K562 (cell line): ENCODE measurements at regions not wholly inside any gene's neighbourhood (a gene's known extent, or its start where the extent isn't known, plus 50 kb on each side); places are given as distances from the start of the nearest gene placed in this dataset.

ENCODE experiments used
- ATAC-seq: fragments of 200-7000 bp; cut with Tn5 transposase; 3 replicates; pipeline ENCODE4 v1.9.1; 2020; ENCODE audit warnings: moderate library complexity
- BruUV-seq: library from RNA; stranded (reverse); fragments of 400-500 nt; replicated peaks from 2 replicates; lab custom pipeline; 2021; lab: Mats Ljungman, UMichigan
- CTCF ChIA-PET: fragments of 300-600 bp; formaldehyde crosslinking; extraction: SDS; loops from one replicate; lab custom pipeline; 2021; ENCODE audit warnings: low intra/inter-chr PET ratio; lab: Yijun Ruan, JAX
- POLR2A ChIA-PET: fragments of 300-600, 350-650 bp; sonication (Branson Sonifier 250); formaldehyde crosslinking; extraction: SDS; loops from one replicate; lab custom pipeline; 2021; ENCODE audit warnings: antibody characterized with exemption, inconsistent platforms; lab: Yijun Ruan, JAX
- DNase-seq, 4 experiments: peaks; one replicate each; pipeline versions ENCODE4 v3.0.0 to v3.0.0-alpha.2; 2011 to 2018; ENCODE audit warnings: low spot score in 3 of 4, mixed read lengths in 3 of 4; ENCODE audit errors: extremely low read depth in 1 of 4
- FAIRE-seq: peaks from 2 replicates; lab custom pipeline; 2011; peaks lifted over from hg19 to GRCh38; lab: Jason Lieb, UNC
- H2AFZ ChIP-seq: 2 replicates; pipeline ENCODE4 v1.6.0; 2011; ENCODE audit warnings: low read depth, low read length, control low read depth, inconsistent platforms
- H3K27ac ChIP-seq: fragments of 200-600 bp; 3 replicates; pipeline ENCODE4 v1.8.0; 2011; ENCODE audit warnings: low read depth, mild to moderate bottlenecking, control low read depth, inconsistent platforms, low read length, moderate library complexity, mixed read lengths; ENCODE audit errors: extremely low read depth
- H3K27me3 ChIP-seq, 2 experiments: fragments of 300-600 bp in 1 of 2; 2 replicates in 1 of 2; 3 replicates in 1 of 2; pipeline versions ENCODE4 v1.6.0 to v1.8.0; 2011; ENCODE audit warnings: inconsistent platforms in 2 of 2, low read length in 2 of 2, mild to moderate bottlenecking in 1 of 2, mixed read lengths in 1 of 2, moderate library complexity in 1 of 2; ENCODE audit not compliant: control insufficient read depth in 2 of 2, insufficient read depth in 2 of 2
- H3K36me3 ChIP-seq: fragments of 300-600 bp; 3 replicates; pipeline ENCODE4 v1.8.0; 2011; ENCODE audit warnings: mild to moderate bottlenecking, low read length, inconsistent platforms; ENCODE audit not compliant: control insufficient read depth, insufficient read depth
- H3K4me1 ChIP-seq, 2 experiments: fragments of 200-600 bp in 1 of 2; replicated peaks in 1 of 2; 2 replicates in 1 of 2; 3 replicates in 1 of 2; pipeline versions ENCODE4 v1.5.1 to v1.8.0; 2011; ENCODE audit warnings: inconsistent platforms in 2 of 2, low read length in 2 of 2, mild to moderate bottlenecking in 1 of 2, mixed read lengths in 1 of 2, moderate library complexity in 1 of 2; ENCODE audit not compliant: control insufficient read depth in 2 of 2, insufficient read depth in 2 of 2
- H3K4me2 ChIP-seq: 2 replicates; pipeline ENCODE4 v1.6.1; 2011; ENCODE audit warnings: low read length, control low read depth, inconsistent platforms, mixed read lengths; ENCODE audit not compliant: insufficient read depth
- H3K4me3 ChIP-seq: fragments of 200-600 bp; sonication (generic), shearing (Covaris generic); 2 replicates; pipeline ENCODE4 v1.5.1; 2016; ENCODE audit warnings: control low read depth, inconsistent platforms
- H3K79me2 ChIP-seq: fragments of 200-600 bp; 3 replicates; pipeline ENCODE4 v1.8.0; 2011; ENCODE audit warnings: low read length, inconsistent platforms; ENCODE audit not compliant: control insufficient read depth, insufficient read depth
- H3K9ac ChIP-seq, 2 experiments: 2 replicates each; pipeline versions ENCODE4 v1.6.0 to v1.6.1; 2011; ENCODE audit warnings: low read depth in 2 of 2, low read length in 2 of 2, control low read depth in 1 of 2, inconsistent platforms in 1 of 2, mild to moderate bottlenecking in 1 of 2, mixed read lengths in 1 of 2; ENCODE audit not compliant: insufficient read depth in 1 of 2
- H3K9me1 ChIP-seq: one replicate; pipeline ENCODE4 v1.6.0; 2011; ENCODE audit warnings: inconsistent platforms, mild to moderate bottlenecking, low read length, moderate library complexity; ENCODE audit not compliant: control insufficient read depth, insufficient read depth
- H3K9me3 ChIP-seq: replicated peaks from 2 replicates; pipeline ENCODE4 v1.5.1; 2011; ENCODE audit warnings: low read depth, low read length, inconsistent platforms; ENCODE audit not compliant: control insufficient read depth, insufficient read depth
- H4K20me1 ChIP-seq: replicated peaks from 2 replicates; pipeline ENCODE4 v1.6.1; 2011; ENCODE audit warnings: low read length, inconsistent platforms, mixed read lengths; ENCODE audit not compliant: control insufficient read depth, insufficient read depth
- BCLAF1 ChIP-seq, 2 experiments: fragments of 450-650 bp in 1 of 2; IDR thresholded peaks; 2 replicates each; pipeline ENCODE4 v1.6.1; 2011 to 2017; ENCODE audit warnings: low read depth in 2 of 2, antibody characterized with exemption in 1 of 2, borderline replicate concordance in 1 of 2, low read length in 1 of 2, mild to moderate bottlenecking in 1 of 2, mixed read lengths in 1 of 2; ENCODE audit not compliant: control insufficient read depth in 1 of 2
- CEBPG ChIP-seq, 3 experiments: fragments of 200-800 bp in 1 of 3; sonication (Bioruptor generic) in 1 of 3; sonication (generic) in 1 of 3; formaldehyde crosslinking in 1 of 3; IDR thresholded peaks in 2 of 3; conservative IDR thresholded peaks in 1 of 3; 2 replicates each; pipeline versions ENCODE4 v1.6.1 to v1.8.0; 2016 to 2022; ENCODE audit warnings: missing compliant biosample characterization in 2 of 3, missing genetic modification characterization in 2 of 3, mild to moderate bottlenecking in 1 of 3, missing genetic modification reagents in 1 of 3
- CHD4 ChIP-seq: fragments of 200-600 bp; sonication (generic); IDR thresholded peaks from 3 replicates; pipeline ENCODE4 v1.6.1; 2012; ENCODE audit warnings: low read depth, mild to moderate bottlenecking, mixed read lengths, low read length, inconsistent platforms; ENCODE audit not compliant: insufficient read depth, insufficient replicate concordance, poor library complexity, severe bottlenecking
- ERF ChIP-seq: fragments of 450-650 bp; formaldehyde crosslinking; IDR thresholded peaks from 2 replicates; pipeline ENCODE4 v1.4.0; 2020; ENCODE audit warnings: mild to moderate bottlenecking, mixed read lengths
- FOSL1 ChIP-seq: fragments of 200-800 bp; sonication (Bioruptor generic); conservative IDR thresholded peaks from 2 replicates; pipeline ENCODE4 v1.6.1; 2016; ENCODE audit warnings: missing genetic modification characterization, missing compliant biosample characterization
- FOXP1 ChIP-seq: sonication (generic); formaldehyde crosslinking; IDR thresholded peaks from 2 replicates; pipeline ENCODE4 v1.8.0; 2022; ENCODE audit warnings: mild to moderate bottlenecking, missing genetic modification reagents
- NR1H2 ChIP-seq: sonication (generic); formaldehyde crosslinking; IDR thresholded peaks from 2 replicates; pipeline ENCODE4 v1.4.0; 2020; ENCODE audit warnings: mild to moderate bottlenecking, missing genetic modification reagents
- PHB ChIP-seq: fragments of 250-450 bp; sonication (Bioruptor Pico); IDR thresholded peaks from 2 replicates; pipeline ENCODE4 v1.5.0; 2021
- SRSF7 ChIP-seq: fragments of 200-400 bp; formaldehyde crosslinking; optimal IDR thresholded peaks from 2 replicates; pipeline ENCODE3; 2017; ENCODE audit warnings: mild to moderate bottlenecking, low read depth, low read length
- TBP ChIP-seq: optimal IDR thresholded peaks from 2 replicates; pipeline ENCODE3; 2011; ENCODE audit warnings: low read depth, low read length, improper control_type of control experiment
- TCFL5 ChIP-seq: fragments of 250-450 bp; sonication (Bioruptor Pico); conservative IDR thresholded peaks from 2 replicates; pipeline ENCODE4 v1.6.1; 2021; ENCODE audit warnings: mild to moderate bottlenecking, moderate library complexity, matching md5 sums
- ZNF263 ChIP-seq: sonication (generic); formaldehyde crosslinking; IDR thresholded peaks from 2 replicates; pipeline ENCODE4 v1.8.0; 2022; ENCODE audit warnings: mild to moderate bottlenecking, missing genetic modification reagents, borderline replicate concordance
- WGBS: fragments of 100-300 bp; shearing (Covaris generic); methylation state at CpG from one replicate; pipeline ENCODE4 v1.1.6; 2016; ENCODE audit warnings: low coverage, mixed read lengths; ENCODE audit not compliant: insufficient coverage; ENCODE audit errors: missing lambda C conversion rate; 5-methylcytosine and 5-hydroxymethylcytosine counted together
- in situ Hi-C: fragments of 300-500 bp; cut with MboI; formaldehyde crosslinking; loops from 4 replicates; pipeline ENCODE4 v1.15.0; 2018; ENCODE audit warnings: inconsistent platforms, mixed read lengths
- intact Hi-C: fragments of 100-400 bp; cut with micrococcal nuclease; formaldehyde crosslinking; loops from 2 replicates; pipeline ENCODE4 v1.14.2; 2022
- TF ChIP-seq, protein P1 (sequence below): fragments of 250-450 bp; sonication (Bioruptor Pico); IDR thresholded peaks from 2 replicates; pipeline ENCODE4 v1.4.0; 2020

GRCh38 chr18:22473366-22473765 lies 55.7 kb upstream of the CTAGE1 start:
- Histone ChIP-seq H2AFZ (no peak overlapping the region), H3K9ac (no peak overlapping the region), H3K79me2 (no peaks in the 10 kb centered on the region), H3K9me1 (no peaks in the 10 kb centered on the region), H4K20me1 (no peaks in the 10 kb centered on the region), H3K27me3 (peaks cover 3 to 22% of the 10 kb centered on the region in 2 experiments; a peak in 2 of 5 replicates), H3K9me3 (no peaks in the 10 kb centered on the region), H3K4me1 (peaks cover 0 to 22% of the 10 kb centered on the region in 2 experiments; a peak in 3 of 5 replicates), H3K36me3 (no peaks in the 10 kb centered on the region), H3K4me3 (no peak overlapping the region), H3K4me2 (no peak overlapping the region), H3K27ac (no peak overlapping the region)
- 0% methylated on average over 3 of the region's 3 CpGs for WGBS
- POLR2A ChIA-PET, result interaction anchor here (1.0 to 1.6 kb wide), 3 partner anchors 10 to 13 kb away, joined by 3 to 4 read pairs (median 4); no protein-coding TSS in a partner anchor
- intact Hi-C loops (no loop called here), in situ Hi-C loops (no loop called here)
- ATAC-seq (no peak), DNase-seq (no peak), FAIRE-seq (no peak)
- BruUV-seq, result no TSS peak
- CTCF ChIA-PET, result no interaction called here
- TF ChIP-seq TBP (no peak), SRSF7 (no peak), NR1H2 (CRISPR knock-in tag) (no peak), FOXP1 (CRISPR knock-in tag) (no peak), PHB (CRISPR knock-in tag) (no peak), CEBPG (CRISPR knock-in tag; IDR thresholded peaks at IDR 0.05) (no peak), CEBPG (tag; conservative IDR thresholded peaks at IDR 0.05 in 1 of 2, IDR thresholded peaks at IDR 0.05 in 1 of 2) (no peak), ZNF263 (CRISPR knock-in tag) (no peak), CHD4 (no peak), ERF (CRISPR knock-in tag) (no peak), FOSL1 (tag) (no peak), TCFL5 (CRISPR knock-in tag) (no peak), BCLAF1 (IDR thresholded peaks at IDR 0.05; ENCODE audit: borderline replicate concordance in 1 of 2, control insufficient read depth in 1 of 2, low read depth in 2 of 2, low read length in 1 of 2) (no peak)
- TF ChIP-seq, protein P1, sequence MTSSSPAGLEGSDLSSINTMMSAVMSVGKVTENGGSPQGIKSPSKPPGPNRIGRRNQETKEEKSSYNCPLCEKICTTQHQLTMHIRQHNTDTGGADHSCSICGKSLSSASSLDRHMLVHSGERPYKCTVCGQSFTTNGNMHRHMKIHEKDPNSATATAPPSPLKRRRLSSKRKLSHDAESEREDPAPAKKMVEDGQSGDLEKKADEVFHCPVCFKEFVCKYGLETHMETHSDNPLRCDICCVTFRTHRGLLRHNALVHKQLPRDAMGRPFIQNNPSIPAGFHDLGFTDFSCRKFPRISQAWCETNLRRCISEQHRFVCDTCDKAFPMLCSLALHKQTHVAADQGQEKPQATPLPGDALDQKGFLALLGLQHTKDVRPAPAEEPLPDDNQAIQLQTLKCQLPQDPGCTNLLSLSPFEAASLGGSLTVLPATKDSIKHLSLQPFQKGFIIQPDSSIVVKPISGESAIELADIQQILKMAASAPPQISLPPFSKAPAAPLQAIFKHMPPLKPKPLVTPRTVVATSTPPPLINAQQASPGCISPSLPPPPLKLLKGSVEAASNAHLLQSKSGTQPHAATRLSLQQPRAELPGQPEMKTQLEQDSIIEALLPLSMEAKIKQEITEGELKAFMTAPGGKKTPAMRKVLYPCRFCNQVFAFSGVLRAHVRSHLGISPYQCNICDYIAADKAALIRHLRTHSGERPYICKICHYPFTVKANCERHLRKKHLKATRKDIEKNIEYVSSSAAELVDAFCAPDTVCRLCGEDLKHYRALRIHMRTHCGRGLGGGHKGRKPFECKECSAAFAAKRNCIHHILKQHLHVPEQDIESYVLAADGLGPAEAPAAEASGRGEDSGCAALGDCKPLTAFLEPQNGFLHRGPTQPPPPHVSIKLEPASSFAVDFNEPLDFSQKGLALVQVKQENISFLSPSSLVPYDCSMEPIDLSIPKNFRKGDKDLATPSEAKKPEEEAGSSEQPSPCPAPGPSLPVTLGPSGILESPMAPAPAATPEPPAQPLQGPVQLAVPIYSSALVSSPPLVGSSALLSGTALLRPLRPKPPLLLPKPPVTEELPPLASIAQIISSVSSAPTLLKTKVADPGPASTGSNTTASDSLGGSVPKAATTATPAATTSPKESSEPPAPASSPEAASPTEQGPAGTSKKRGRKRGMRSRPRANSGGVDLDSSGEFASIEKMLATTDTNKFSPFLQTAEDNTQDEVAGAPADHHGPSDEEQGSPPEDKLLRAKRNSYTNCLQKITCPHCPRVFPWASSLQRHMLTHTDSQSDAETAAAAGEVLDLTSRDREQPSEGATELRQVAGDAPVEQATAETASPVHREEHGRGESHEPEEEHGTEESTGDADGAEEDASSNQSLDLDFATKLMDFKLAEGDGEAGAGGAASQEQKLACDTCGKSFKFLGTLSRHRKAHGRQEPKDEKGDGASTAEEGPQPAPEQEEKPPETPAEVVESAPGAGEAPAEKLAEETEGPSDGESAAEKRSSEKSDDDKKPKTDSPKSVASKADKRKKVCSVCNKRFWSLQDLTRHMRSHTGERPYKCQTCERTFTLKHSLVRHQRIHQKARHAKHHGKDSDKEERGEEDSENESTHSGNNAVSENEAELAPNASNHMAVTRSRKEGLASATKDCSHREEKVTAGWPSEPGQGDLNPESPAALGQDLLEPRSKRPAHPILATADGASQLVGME (CRISPR knock-in tag), result no peak
